ENCODE measurements at regions not wholly inside any gene's neighbourhood (a gene's known extent, or its start where the extent isn't known, plus 50 kb on each side); places are given as distances from the start of the nearest gene placed in this dataset.

DNA sequence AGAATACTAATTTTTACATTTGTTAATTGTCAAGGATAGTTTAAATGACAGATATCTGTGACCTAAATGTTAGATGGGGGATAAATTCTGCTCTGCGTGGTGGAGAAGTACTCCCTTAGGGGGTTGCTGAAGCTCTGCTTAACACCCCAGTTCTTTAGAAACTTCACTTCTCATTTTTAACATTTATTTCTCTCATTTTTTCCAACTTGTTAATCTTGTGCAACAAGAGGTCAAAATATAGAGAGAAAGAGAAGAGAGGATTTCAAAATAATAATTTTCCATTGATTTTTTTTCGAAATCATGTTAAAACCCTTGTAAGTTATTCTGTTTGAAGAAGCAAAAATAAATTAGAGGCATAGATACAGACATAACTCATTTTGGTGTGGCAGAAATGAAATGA lies 61.3 kb upstream of the SLC8A1 start:
- H3K27me3 ChIP-seq = no peaks in the 10 kb centered on the region
- peaks cover 0 to 35% (median 18%) of the 10 kb centered on the region in 9 donors for H3K4me1 ChIP-seq
- peak overlapping the region in 8 of 10 donors; percentile 83 to 96 (median 92) for H3K27ac ChIP-seq
- peak overlapping the region in 4 of 10 donors; percentile 49 to 65 (median 61) for H3K4me3 ChIP-seq
- intact Hi-C loops (cut with DNase I) = loop anchor here in 3 of 10 donors (5.0 to 10.0 kb wide), 3 partner anchors 39 to 61 kb away; partner anchors contain the start of gene SLC8A1 (in 2 of the 3)
- 66 to 67% methylated on average over 2 of the region's 2 CpGs for WGBS, 2 donors
- no peaks in the 10 kb centered on the region for H3K36me3 ChIP-seq
- ATAC-seq = no peak
- peaks cover 0 to 4% (median 0%) of the 10 kb centered on the region in 11 donors for H3K9me3 ChIP-seq
- TF ChIP-seq, protein P1, sequence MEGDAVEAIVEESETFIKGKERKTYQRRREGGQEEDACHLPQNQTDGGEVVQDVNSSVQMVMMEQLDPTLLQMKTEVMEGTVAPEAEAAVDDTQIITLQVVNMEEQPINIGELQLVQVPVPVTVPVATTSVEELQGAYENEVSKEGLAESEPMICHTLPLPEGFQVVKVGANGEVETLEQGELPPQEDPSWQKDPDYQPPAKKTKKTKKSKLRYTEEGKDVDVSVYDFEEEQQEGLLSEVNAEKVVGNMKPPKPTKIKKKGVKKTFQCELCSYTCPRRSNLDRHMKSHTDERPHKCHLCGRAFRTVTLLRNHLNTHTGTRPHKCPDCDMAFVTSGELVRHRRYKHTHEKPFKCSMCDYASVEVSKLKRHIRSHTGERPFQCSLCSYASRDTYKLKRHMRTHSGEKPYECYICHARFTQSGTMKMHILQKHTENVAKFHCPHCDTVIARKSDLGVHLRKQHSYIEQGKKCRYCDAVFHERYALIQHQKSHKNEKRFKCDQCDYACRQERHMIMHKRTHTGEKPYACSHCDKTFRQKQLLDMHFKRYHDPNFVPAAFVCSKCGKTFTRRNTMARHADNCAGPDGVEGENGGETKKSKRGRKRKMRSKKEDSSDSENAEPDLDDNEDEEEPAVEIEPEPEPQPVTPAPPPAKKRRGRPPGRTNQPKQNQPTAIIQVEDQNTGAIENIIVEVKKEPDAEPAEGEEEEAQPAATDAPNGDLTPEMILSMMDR (IDR thresholded peaks at IDR 0.05) = no peak
- no peak for DNase-seq

DNA sequence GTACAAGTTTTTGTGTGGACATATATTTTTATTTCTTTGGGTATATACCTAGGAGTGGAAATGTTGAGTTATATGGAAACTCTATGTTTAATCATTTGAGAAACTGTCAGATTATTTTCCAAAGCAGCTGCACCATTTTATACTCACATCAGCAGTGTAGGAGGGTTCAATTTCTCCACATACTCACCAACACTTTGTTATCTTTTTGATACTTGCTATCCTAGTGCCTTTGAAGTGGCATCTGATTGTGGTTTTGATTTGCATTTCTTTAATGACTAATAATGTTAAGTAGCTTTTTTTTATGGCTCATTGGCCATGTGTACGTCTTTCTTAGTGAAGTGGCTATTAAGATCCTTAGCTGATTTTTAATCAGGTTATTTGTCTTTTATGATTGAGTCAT lies 64.7 kb upstream of the SLC8A1 start:
- WGBS, 2 donors = 58 to 61% methylated on average over 1 of the region's 1 CpG
- peak overlapping the region in 2 of 10 donors; percentile 50 to 54 for H3K27ac ChIP-seq
- TF ChIP-seq, protein P1 (IDR thresholded peaks at IDR 0.05) = no peak

DNA sequence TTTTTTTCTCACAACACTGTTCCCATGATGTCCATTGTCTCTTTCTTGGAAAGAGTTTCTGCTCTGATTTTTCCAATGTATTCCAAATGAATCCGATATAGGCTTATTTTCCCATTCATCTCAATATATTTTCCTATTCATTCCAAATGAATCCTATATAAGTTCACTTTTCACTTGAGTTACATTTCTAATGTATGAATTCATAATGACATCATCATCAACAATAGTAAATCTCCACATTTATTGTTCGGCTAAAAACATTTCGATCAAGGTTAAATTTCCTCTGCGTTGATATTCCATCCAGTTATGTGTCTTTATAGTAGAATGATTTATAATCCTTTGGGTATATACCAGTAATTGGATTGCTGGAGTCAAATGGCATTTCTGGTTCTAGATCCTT lies 76.7 kb upstream of the SLC8A1 start:
- WGBS, 2 donors = 97 to 99% methylated on average over 4 of the region's 4 CpGs
- intact Hi-C loops (cut with DNase I) = no loop called here
- no peak for ATAC-seq
- Histone ChIP-seq H3K4me1 (peaks cover 0 to 8% (median 0%) of the 10 kb centered on the region in 9 donors), H3K9me3 (peaks cover 0 to 13% (median 3%) of the 10 kb centered on the region in 11 donors), H3K27ac (no peak overlapping the region), H3K27me3 (no peaks in the 10 kb centered on the region), H3K4me3 (no peak overlapping the region), H3K36me3 (peaks cover 0 to 4% (median 0%) of the 10 kb centered on the region in 9 donors)
- TF ChIP-seq, protein P1 (IDR thresholded peaks at IDR 0.05) = no peak
- DNase-seq = no peak

More for the DNA sequence above, 64.7 kb upstream of the SLC8A1 start:
- H3K9me3 ChIP-seq = peaks cover 0 to 23% (median 7%) of the 10 kb centered on the region in 11 donors
- H3K4me1 ChIP-seq = peaks cover 0 to 25% (median 18%) of the 10 kb centered on the region in 9 donors
- DNase-seq (no peak), ATAC-seq (no peak)
- intact Hi-C loops (cut with DNase I) = loop anchor here in 1 of 10 donors (10.0 kb wide), 1 partner anchor 62 kb away; the partner anchor contains the start of gene SLC8A1
- no peaks in the 10 kb centered on the region for H3K27me3 ChIP-seq
- H3K4me3 ChIP-seq = no peak overlapping the region
- no peaks in the 10 kb centered on the region for H3K36me3 ChIP-seq

DNA sequence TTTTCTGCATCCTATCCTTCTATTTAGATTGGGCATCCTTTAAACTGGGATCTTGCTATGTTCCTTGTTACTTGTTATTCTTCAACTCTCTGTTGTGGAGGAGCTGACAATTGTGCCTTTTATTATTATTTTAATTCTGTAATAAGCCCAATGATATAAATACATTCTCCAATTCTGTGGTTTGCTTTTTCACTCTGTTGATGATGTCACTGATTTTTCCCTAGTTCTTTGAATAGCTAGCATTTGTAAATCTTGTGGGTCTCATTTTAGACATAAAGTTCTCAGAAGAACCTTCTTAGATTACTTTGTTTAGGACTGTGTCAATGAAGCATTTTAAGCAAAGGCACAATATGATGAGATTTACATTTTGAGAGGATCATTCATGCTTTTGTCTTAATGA lies 79.5 kb upstream of the SLC8A1 start:
- peaks cover 0 to 8% (median 0%) of the 10 kb centered on the region in 9 donors for H3K36me3 ChIP-seq
- intact Hi-C loops (cut with DNase I) = no loop called here
- H3K4me1 ChIP-seq = peaks cover 0 to 21% (median 4%) of the 10 kb centered on the region in 9 donors
- no peak overlapping the region for H3K4me3 ChIP-seq
- DNase-seq = no peak
- ATAC-seq = no peak
- H3K27ac ChIP-seq = no peak overlapping the region
- H3K9me3 ChIP-seq = peaks cover 0 to 6% (median 0%) of the 10 kb centered on the region in 11 donors
- TF ChIP-seq, protein P1 (IDR thresholded peaks at IDR 0.05) = no peak
- H3K27me3 ChIP-seq = no peaks in the 10 kb centered on the region

Measured in heart right ventricle (tissue), 16 donors.